HFFc6 (cell line): ENCODE measurements at regions not wholly inside any gene's neighbourhood (a gene's known extent, or its start where the extent isn't known, plus 50 kb on each side); places are given as distances from the start of the nearest gene placed in this dataset.
"Not testable (repeated sequence)": the region's sequence is repeated elsewhere in the genome, so short reads cannot be mapped to it uniquely, and the experiment has no call there.

Experiments used
- DNase-seq: peaks from one replicate; pipeline ENCODE4 v3.0.0-alpha.2; 2018
- H3K27ac Mint-ChIP-seq: 2 replicates; pipeline ENCODE4 v1.8.0; 2020; ENCODE audit warnings: mild to moderate bottlenecking, mixed read lengths
- H3K27me3 Mint-ChIP-seq: 2 replicates; pipeline ENCODE4 v1.8.0; 2021; ENCODE audit warnings: mild to moderate bottlenecking, moderate library complexity, mixed read lengths; ENCODE audit not compliant: insufficient read depth
- H3K36me3 Mint-ChIP-seq: 2 replicates; pipeline ENCODE4 v1.8.0; 2021; ENCODE audit warnings: low read depth, mixed read lengths
- H3K4me1 Mint-ChIP-seq: 2 replicates; pipeline ENCODE4 v1.8.0; 2020; ENCODE audit warnings: low read depth, mixed read lengths
- H3K4me3 Mint-ChIP-seq: 2 replicates; pipeline ENCODE4 v1.8.0; 2020; ENCODE audit warnings: mild to moderate bottlenecking, moderate library complexity, mixed read lengths
- H3K9me3 Mint-ChIP-seq: 2 replicates; pipeline ENCODE4 v1.8.0; 2020; ENCODE audit warnings: mild to moderate bottlenecking, mixed read lengths
- CTCF ChIP-seq: fragments of 200-600 bp; sonication (generic); IDR thresholded peaks from 2 replicates; pipeline ENCODE4 v1.5.0; 2021; ENCODE audit warnings: antibody characterized with exemption, mild to moderate bottlenecking

GRCh38 chr10:78215645-78216044 lies 182.0 kb downstream of the RPS24 start:
- Mint-ChIP-seq H3K27me3 (peaks cover 5% of the 10 kb centered on the region), H3K4me3 (no peak overlapping the region), H3K9me3 (peaks cover 16% of the 10 kb centered on the region), H3K27ac (peak overlapping the region; percentile 70; the same call in 1 of the 2 replicates), H3K4me1 (peaks cover 36% of the 10 kb centered on the region), H3K36me3 (peaks cover 11% of the 10 kb centered on the region)
- no peak for TF ChIP-seq CTCF
- DNase-seq = peak; percentile 77

DNA sequence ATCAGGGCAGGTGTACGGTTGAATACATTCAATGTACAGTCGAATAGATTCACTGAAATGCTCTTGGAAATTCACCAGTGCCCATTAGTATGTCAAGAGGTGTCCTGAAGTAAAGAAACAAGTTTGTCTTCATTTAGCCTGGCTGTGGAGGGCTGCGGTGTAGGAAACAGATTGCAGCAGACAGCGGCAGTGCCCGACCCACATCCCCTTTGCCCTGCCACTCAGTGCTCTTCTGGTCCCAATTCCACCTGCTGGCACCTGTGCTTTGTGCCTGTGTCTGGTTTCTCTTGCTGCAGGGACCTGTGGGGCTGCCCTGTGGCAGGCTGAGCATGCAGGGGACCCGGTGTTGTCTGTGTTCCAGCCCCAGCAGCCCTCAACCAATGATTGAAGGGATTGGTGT lies 183.7 kb downstream of the RPS24 start:
- peaks cover 16% of the 10 kb centered on the region for H3K9me3 Mint-ChIP-seq
- H3K4me1 Mint-ChIP-seq = peaks cover 25% of the 10 kb centered on the region
- peaks cover 13% of the 10 kb centered on the region for H3K36me3 Mint-ChIP-seq
- H3K4me3 Mint-ChIP-seq = no peak overlapping the region
- TF ChIP-seq CTCF = no peak
- H3K27ac Mint-ChIP-seq = no peak overlapping the region
- H3K27me3 Mint-ChIP-seq = peaks cover 3% of the 10 kb centered on the region
- no peak for DNase-seq

GRCh38 chr10:78218798-78219490 lies 185.3 kb downstream of the RPS24 start:
- Mint-ChIP-seq H3K4me3 (no peak overlapping the region), H3K27me3 (peaks cover 3% of the 10 kb centered on the region), H3K27ac (no peak overlapping the region)

DNA sequence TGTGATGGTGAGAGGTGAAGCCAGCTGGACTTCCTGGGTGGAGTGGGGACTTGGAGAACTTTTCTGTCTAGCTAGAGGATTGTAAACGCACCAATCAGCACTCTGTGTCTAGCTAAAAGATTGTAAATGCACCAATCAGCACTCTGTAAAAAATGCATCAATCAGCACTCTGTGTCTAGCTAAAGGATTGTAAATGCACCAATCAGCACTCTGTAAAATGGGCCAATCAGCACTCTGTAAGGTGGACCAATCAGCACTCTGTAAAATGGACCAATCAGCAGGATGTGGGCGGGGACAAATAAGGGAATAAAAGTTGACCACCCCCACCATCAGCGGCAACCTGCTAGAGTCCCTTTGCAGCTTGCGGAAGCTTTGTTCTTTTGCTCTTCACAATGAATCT lies 185.9 kb downstream of the RPS24 start:
- DNase-seq, H3K4me3 Mint-ChIP-seq, H3K27me3 Mint-ChIP-seq, H3K27ac Mint-ChIP-seq: not testable (repeated sequence)
- Mint-ChIP-seq H3K4me1 (peaks cover 37% of the 10 kb centered on the region), H3K36me3 (peaks cover 13% of the 10 kb centered on the region), H3K9me3 (peaks cover 16% of the 10 kb centered on the region)

More at GRCh38 chr10:78218798-78219490, 185.3 kb downstream of the RPS24 start:
- Mint-ChIP-seq H3K4me1 (peaks cover 30% of the 10 kb centered on the region), H3K9me3 (peaks cover 16% of the 10 kb centered on the region), H3K36me3 (peaks cover 13% of the 10 kb centered on the region)
- no peak for DNase-seq
- TF ChIP-seq CTCF = no peak

DNA sequence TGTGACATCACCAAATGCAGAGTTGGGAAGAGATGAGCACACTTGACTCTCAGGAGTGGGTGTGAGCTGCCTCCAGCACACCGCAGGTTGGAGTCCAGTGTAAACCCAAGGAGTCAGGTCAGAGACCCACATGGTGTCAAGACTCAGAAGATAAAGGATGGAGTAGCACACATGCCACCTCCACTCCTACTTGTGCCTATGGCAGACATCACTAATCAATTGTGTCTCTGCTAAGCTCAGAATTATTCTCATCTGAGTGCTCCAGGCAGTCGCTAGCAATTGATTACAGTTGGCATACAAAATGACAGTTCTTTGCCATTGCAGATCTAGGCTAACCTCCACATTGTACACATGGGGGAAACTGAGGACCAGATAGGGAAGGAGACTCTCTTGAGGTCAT lies 187.1 kb downstream of the RPS24 start:
- Mint-ChIP-seq H3K27me3 (no peaks in the 10 kb centered on the region; the same call in none of the 2 replicates), H3K27ac (no peak overlapping the region), H3K9me3 (peaks cover 16% of the 10 kb centered on the region), H3K4me1 (peaks cover 36% of the 10 kb centered on the region), H3K36me3 (peaks cover 13% of the 10 kb centered on the region), H3K4me3 (no peak overlapping the region)
- TF ChIP-seq CTCF = no peak
- no peak for DNase-seq

DNA sequence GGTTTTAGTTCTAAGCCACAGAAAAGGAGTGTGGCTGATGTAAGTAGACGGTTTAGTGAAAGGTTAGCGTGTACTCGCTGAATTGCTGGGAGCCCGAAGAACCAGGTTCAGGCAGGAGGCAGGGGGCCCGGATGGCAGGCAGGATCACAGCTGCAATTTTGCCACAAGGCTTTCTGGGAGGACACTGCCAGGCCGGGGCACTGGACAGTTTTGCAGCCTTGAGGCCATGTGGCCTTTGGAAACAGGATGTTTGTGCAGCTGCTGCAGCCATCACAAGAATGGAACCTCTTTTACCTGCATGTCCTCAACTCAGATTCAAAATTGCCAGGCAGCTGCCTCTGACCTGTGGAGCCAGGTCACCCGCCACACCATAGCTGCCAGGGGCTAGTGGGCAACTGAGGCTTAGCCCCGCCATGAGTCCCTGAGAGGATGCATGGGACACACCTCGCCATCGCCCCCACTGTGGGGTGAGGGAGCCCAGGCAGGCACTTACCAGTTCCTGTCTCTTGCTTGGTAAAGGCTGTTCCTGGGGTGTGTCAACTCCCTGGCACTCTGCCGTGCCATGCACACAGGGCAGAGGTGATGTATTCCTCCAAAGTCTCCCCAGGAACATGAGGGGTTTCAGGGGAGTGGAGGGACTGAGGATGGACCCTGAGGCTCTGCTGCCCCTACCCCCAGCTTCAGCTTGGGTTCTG lies 188.6 kb downstream of the RPS24 start:
- Mint-ChIP-seq H3K9me3 (peaks cover 16% of the 10 kb centered on the region), H3K4me3 (no peak overlapping the region), H3K36me3 (peaks cover 13% of the 10 kb centered on the region), H3K27ac (no peak overlapping the region), H3K27me3 (no peaks in the 10 kb centered on the region; the same call in 1 of the 2 replicates), H3K4me1 (peaks cover 30% of the 10 kb centered on the region)
- no peak for DNase-seq
- no peak for TF ChIP-seq CTCF
